H7 (cell line): ENCODE measurements at regions not wholly inside any gene's neighbourhood (a gene's known extent, or its start where the extent isn't known, plus 50 kb on each side); places are given as distances from the start of the nearest gene placed in this dataset.

Experiments
- DNase-seq: peaks from one replicate; pipeline ENCODE4 v3.0.0; 2012
- H3K27me3 ChIP-seq: 2 replicates; pipeline ENCODE4 v1.6.0; 2011; ENCODE audit warnings: mild to moderate bottlenecking, low read length; ENCODE audit not compliant: control insufficient read depth, insufficient read depth
- H3K36me3 ChIP-seq: replicated peaks from 2 replicates; pipeline ENCODE4 v1.5.1; 2011; ENCODE audit warnings: low read length; ENCODE audit not compliant: control insufficient read depth, insufficient read depth
- H3K4me3 ChIP-seq: 2 replicates; pipeline ENCODE4 v1.5.1; 2011; ENCODE audit warnings: low read depth, mild to moderate bottlenecking, control low read depth, low read length, moderate library complexity; ENCODE audit not compliant: insufficient read depth

GRCh38 chr12:128057586-128057985 is 209.4 kb upstream of the TMEM132C start:
- Histone ChIP-seq H3K4me3 (no peak overlapping the region), H3K27me3 (no peaks in the 10 kb centered on the region)

DNA sequence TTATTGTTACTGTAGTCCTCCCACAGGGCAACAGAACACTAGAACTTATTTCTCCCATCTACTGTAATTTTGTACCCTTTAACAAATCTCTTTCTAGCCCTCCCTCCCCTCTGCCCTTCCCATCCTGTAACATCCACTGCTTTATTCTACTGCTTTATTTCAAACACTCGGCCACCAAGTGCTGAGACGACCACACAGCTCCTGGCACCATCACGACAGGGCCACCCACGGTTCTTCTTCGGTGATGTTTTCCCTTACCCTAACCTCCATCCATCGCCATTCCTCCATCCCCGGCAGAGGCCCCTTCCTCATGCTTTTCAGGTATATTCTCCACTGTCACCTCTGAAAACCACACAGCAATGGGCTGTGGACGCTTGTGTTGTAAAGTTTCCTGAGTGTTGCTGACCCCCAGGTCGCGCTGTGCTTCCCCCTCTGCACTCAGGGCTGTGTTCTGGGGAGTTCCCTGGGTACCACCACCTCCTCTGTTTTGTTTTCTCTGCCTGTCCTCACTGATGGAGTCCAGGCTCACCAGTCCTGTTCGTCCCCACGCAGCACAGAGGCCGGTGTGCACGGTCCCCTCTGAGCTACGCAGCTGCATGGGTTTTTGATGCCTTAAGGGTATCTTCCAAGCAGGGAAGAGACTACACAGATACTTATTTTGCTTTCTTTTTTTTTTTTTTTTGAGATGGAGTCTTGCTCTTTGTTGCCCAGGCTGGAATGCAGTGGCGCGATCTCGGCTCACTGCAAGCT is 207.2 kb upstream of the TMEM132C start:
- no peak for DNase-seq
- H3K4me3 ChIP-seq: no peak overlapping the region
- H3K27me3 ChIP-seq: no peaks in the 10 kb centered on the region
- H3K36me3 ChIP-seq: no peaks in the 10 kb centered on the region

More at GRCh38 chr12:128057586-128057985, 209.4 kb upstream of the TMEM132C start:
- DNase-seq: no peak
- no peaks in the 10 kb centered on the region for H3K36me3 ChIP-seq

- no peak for DNase-seq
- Histone ChIP-seq H3K4me3 (no peak overlapping the region), H3K36me3 (no peaks in the 10 kb centered on the region), H3K27me3 (no peaks in the 10 kb centered on the region)
Measured at GRCh38 chr12:128068211-128068610, 198.8 kb upstream of the TMEM132C start.

DNA sequence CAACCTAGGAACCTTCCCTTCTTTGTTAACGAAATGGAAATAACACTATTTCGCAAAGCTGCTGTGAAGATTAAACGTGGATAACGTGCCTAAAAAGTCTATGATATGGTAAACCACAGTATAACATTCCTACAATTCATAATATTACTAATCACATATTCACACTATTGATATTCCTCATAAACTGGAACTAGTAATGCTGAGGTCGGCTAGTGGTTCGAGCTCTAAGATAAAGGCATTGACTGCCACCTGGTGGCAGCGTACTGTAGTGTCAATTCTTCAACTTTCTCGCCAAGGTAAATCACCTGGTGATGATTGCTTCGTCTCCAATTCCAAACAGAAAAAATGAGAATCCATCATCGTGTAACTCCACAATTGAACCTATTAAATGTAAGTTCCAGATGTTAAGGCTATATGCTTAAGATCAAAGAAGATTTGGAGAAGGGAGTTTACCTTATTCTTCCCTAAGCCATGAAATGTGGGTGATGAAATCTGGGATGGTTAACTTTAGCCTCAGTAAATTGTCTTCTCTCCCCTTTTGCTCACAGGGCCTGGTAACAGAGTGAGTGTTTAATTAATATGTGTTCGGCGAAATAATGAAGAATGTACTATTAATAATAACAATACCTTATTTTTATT is 197.5 kb upstream of the TMEM132C start:
- no peaks in the 10 kb centered on the region for H3K36me3 ChIP-seq
- no peak overlapping the region for H3K4me3 ChIP-seq
- H3K27me3 ChIP-seq: no peaks in the 10 kb centered on the region
- peak; percentile 37 for DNase-seq

DNA sequence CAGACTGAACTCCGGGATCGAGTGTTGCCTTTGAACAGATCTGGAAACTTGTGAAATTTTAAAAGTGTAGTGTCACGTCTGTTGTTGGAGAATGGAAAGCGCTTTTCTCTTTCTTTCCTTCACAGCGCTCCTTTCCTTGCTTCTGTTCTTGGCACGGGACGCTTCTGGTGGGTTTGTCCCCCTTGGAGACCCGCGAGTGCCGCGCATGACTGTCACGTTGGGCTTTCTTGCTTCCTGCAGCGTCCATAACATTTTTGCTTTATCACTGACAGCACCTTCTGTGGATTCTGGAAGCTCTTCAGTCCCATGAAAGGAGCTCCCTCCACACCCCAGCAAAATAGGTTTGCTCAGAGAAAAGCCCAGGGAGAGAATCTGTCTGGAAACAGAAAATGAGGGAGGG is 193.0 kb upstream of the TMEM132C start:
- no peak for DNase-seq
- Histone ChIP-seq H3K27me3 (no peaks in the 10 kb centered on the region), H3K36me3 (no peaks in the 10 kb centered on the region), H3K4me3 (no peak overlapping the region)

- Histone ChIP-seq H3K27me3 (no peaks in the 10 kb centered on the region), H3K4me3 (no peak overlapping the region), H3K36me3 (no peaks in the 10 kb centered on the region)
- no peak for DNase-seq
Measured at GRCh38 chr12:128075332-128075731, 191.6 kb upstream of the TMEM132C start.

- Histone ChIP-seq H3K27me3 (no peaks in the 10 kb centered on the region), H3K36me3 (no peaks in the 10 kb centered on the region), H3K4me3 (no peak overlapping the region)
- DNase-seq: no peak
Measured at GRCh38 chr12:128076188-128076587, 190.8 kb upstream of the TMEM132C start.

DNA sequence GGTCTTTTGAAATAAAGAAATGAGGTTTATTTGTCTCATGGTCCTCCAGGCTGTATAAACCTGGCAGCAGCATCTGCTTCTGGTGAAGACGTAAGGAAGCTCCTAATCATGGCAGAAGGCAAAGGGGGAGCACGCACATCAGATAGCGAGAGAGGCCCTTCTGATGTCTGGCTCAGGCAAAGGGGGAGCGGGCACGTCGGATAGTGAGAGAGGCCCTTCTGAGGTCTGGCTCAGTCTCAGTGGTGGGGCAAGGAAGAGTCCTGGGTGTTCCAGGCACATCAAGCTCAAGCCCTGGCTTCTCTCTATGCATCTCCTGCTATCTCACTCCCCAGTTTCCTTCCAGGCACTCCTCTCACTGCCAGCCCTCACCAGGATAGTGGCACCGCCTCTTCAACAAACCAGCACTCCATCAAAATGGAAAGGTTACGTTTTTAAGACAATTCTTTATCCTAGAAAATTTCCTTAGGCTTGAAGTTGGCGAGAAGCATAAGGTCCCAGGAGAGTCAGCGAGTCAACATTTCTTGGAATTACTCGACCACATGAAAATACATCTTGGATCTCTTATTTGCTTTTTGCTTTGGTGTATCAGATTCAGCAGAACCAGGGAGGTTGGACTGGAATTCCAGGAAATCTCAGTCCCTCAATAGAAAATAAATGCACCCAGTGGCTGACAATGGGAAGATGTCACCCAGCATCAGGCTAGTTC is 189.6 kb upstream of the TMEM132C start:
- H3K36me3 ChIP-seq: no peaks in the 10 kb centered on the region
- no peak overlapping the region for H3K4me3 ChIP-seq
- H3K27me3 ChIP-seq: no peaks in the 10 kb centered on the region
- no peak for DNase-seq

DNA sequence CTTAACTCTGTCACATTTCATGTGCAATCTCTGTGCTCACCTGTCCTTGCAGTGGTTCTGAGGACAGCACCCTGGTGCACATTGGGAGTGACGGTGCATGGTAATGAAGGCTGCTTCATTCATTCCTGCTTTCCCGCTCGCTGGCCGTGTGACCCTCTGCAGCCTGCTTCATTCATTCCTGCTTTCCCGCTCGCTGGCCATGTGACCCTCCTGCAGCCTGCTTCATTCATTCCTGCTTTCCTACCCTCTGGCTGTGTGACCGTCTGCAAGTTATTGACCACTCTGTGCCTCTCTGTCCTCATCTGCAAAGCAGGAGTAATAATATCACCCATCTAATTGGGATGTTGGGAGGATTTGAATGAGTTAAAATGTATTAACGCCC is 189.1 kb upstream of the TMEM132C start:
- no peak for DNase-seq
- H3K27me3 ChIP-seq: no peaks in the 10 kb centered on the region
- H3K36me3 ChIP-seq: no peaks in the 10 kb centered on the region
- no peak overlapping the region for H3K4me3 ChIP-seq

- no peaks in the 10 kb centered on the region for H3K36me3 ChIP-seq
- H3K27me3 ChIP-seq: no peaks in the 10 kb centered on the region
- no peak overlapping the region for H3K4me3 ChIP-seq
- DNase-seq: peak; percentile 22
Measured at GRCh38 chr12:128078301-128078971, 188.5 kb upstream of the TMEM132C start.

- no peak for DNase-seq
- Histone ChIP-seq H3K4me3 (no peak overlapping the region), H3K36me3 (no peaks in the 10 kb centered on the region), H3K27me3 (no peaks in the 10 kb centered on the region)
Measured at GRCh38 chr12:128079446-128079845, 187.5 kb upstream of the TMEM132C start.

- DNase-seq: no peak
- Histone ChIP-seq H3K27me3 (no peaks in the 10 kb centered on the region), H3K4me3 (no peak overlapping the region), H3K36me3 (no peaks in the 10 kb centered on the region)
Measured at GRCh38 chr12:128083132-128083729, 183.7 kb upstream of the TMEM132C start.

DNA sequence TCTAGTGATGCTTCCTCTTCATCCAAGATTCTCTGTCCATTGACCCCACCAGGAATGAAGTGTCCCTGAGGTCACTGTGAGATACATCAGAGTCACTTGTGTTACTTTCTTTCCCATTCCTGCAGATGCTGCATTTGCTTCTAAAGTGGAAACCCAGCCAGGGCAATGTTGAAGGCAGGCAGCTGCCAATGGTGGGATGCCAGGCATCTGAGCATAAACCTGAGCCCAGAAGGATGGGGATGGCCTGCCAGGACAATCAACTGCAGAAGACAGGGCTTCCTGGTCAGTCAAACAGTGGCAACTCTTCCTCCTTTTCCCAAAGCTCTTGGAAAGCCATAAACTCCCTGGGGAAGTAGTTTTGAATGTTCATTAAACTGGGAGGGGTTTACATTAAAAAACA is 178.0 kb upstream of the TMEM132C start:
- Histone ChIP-seq H3K27me3 (no peaks in the 10 kb centered on the region), H3K4me3 (no peak overlapping the region), H3K36me3 (no peaks in the 10 kb centered on the region)
- DNase-seq: no peak

DNA sequence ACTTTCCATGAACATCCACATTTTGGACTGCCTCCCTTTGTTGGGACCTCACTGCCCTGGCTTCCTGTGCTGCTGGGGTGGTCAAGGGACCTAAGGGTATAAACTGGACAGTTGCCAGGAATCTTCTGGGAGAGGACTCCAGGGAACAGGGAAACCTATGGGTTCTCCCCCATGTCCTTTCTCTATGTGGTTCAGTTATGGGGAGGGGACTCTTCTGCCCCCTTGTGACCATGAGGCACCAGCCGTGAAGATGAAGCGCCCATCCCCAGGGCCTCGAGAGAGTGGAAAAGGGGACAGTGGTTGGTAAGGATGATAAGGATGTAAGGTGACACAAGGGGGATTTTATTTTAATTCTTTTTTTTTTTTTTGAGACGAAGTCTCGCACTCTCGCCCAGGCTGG is 177.0 kb upstream of the TMEM132C start:
- no peak for DNase-seq
- Histone ChIP-seq H3K36me3 (no peaks in the 10 kb centered on the region), H3K4me3 (no peak overlapping the region), H3K27me3 (no peaks in the 10 kb centered on the region)
